Vagina (tissue), 2 donors: ENCODE measurements at regions not wholly inside any gene's neighbourhood (a gene's known extent, or its start where the extent isn't known, plus 50 kb on each side); places are given as distances from the start of the nearest gene placed in this dataset.

Experiments used
- CTCF ChIP-seq, 3 experiments: fragments of 450-650 bp in 2 of 3; fragments of 200-600 bp in 1 of 3; sonication (generic) in 1 of 3; IDR thresholded peaks; one replicate each; pipeline ENCODE4 v1.5.1; 2017 to 2019; ENCODE audit warnings: antibody characterized with exemption in 3 of 3, mild to moderate bottlenecking in 2 of 3, moderate library complexity in 2 of 3
- POLR2A ChIP-seq, 2 donors: fragments of 450-650 bp; IDR thresholded peaks; one replicate each; pipeline ENCODE4 v1.6.1; 2017; ENCODE audit warnings: antibody characterized with exemption in 2 of 2, mild to moderate bottlenecking in 2 of 2, moderate library complexity in 2 of 2

- no peak for TF ChIP-seq CTCF (IDR thresholded peaks at IDR 0.05)
- no peak for TF ChIP-seq POLR2A (IDR thresholded peaks at IDR 0.05)
Observed at GRCh38 chr12:115169981-115170380, 486.0 kb upstream of the TBX3 start.
